GM12878 (cell line): ENCODE measurements at regions not wholly inside any gene's neighbourhood (a gene's known extent, or its start where the extent isn't known, plus 50 kb on each side); places are given as distances from the start of the nearest gene placed in this dataset.

ENCODE experiments used
- ATAC-seq: fragments of 200-7000 bp; cut with Tn5 transposase; 3 replicates; pipeline ENCODE4 v1.9.1; 2020; ENCODE audit warnings: mild to moderate bottlenecking, moderate library complexity
- BruUV-seq: library from RNA; stranded (reverse); fragments of 400-500 nt; replicated peaks from 2 replicates; lab custom pipeline; 2021; lab: Mats Ljungman, UMichigan
- CTCF ChIA-PET: fragments of 300-600 bp; sonication (Branson Sonifier 250); formaldehyde crosslinking; extraction: SDS; loops from one replicate; lab custom pipeline; 2021; ENCODE audit warnings: inconsistent platforms; lab: Yijun Ruan, JAX
- POLR2A ChIA-PET: fragments of 350-600 bp; formaldehyde crosslinking; extraction: SDS; loops from one replicate; lab custom pipeline; 2021; ENCODE audit warnings: inconsistent platforms; lab: Charles Lee
- RAD21 ChIA-PET: fragments of 300-600 bp; sonication (Branson Sonifier 250); formaldehyde crosslinking; loops from one replicate; lab custom pipeline; 2023; ENCODE audit warnings: antibody characterized with exemption; ENCODE audit not compliant: unreplicated experiment; lab: Charles Lee
- SMC1A ChIA-PET: fragments of 300-600 bp; sonication (Branson Sonifier 250); formaldehyde crosslinking; loops from one replicate; lab custom pipeline; 2023; ENCODE audit not compliant: unreplicated experiment, uncharacterized antibody; lab: Charles Lee
- DNase-seq: peaks from one replicate; pipeline ENCODE4 v3.0.0-alpha.2; 2011; ENCODE audit warnings: low read depth, low spot score
- FAIRE-seq: peaks from 3 replicates; lab custom pipeline; 2011; peaks lifted over from hg19 to GRCh38; lab: Jason Lieb, UNC
- H2AFZ ChIP-seq: 2 replicates; pipeline ENCODE4 v1.6.0; 2011; ENCODE audit warnings: low read depth, low read length, control low read depth; ENCODE audit not compliant: control insufficient read depth
- H3K27ac ChIP-seq: 2 replicates; pipeline ENCODE4 v1.5.1; 2011; ENCODE audit warnings: control low read depth; ENCODE audit not compliant: control insufficient read depth, insufficient read depth
- H3K27me3 ChIP-seq, 2 experiments: replicated peaks in 1 of 2; 2 replicates each; pipeline versions ENCODE4 v1.6.0 to v1.6.1; 2011; ENCODE audit warnings: low read length in 1 of 2; ENCODE audit not compliant: control insufficient read depth in 2 of 2, insufficient read depth in 2 of 2
- H3K36me3 ChIP-seq, 2 experiments: 2 replicates each; pipeline ENCODE4 v1.5.1; 2011; ENCODE audit warnings: low read length in 1 of 2; ENCODE audit not compliant: control insufficient read depth in 2 of 2, insufficient read depth in 2 of 2
- H3K4me1 ChIP-seq: 2 replicates; pipeline ENCODE4 v1.6.1; 2011; ENCODE audit warnings: mild to moderate bottlenecking, low read length, moderate library complexity, mixed read lengths; ENCODE audit not compliant: control insufficient read depth, insufficient read depth
- H3K4me2 ChIP-seq: 2 replicates; pipeline ENCODE4 v1.6.0; 2011; ENCODE audit warnings: control low read depth; ENCODE audit not compliant: control insufficient read depth, insufficient read depth
- H3K4me3 ChIP-seq: fragments of 200-600 bp; sonication (generic); 2 replicates; pipeline ENCODE4 v1.5.1; 2016
- H3K79me2 ChIP-seq: 2 replicates; pipeline ENCODE4 v1.6.0; 2011; ENCODE audit warnings: low read length; ENCODE audit not compliant: control insufficient read depth, insufficient read depth
- H3K9ac ChIP-seq: 2 replicates; pipeline ENCODE4 v1.8.0; 2011; ENCODE audit warnings: low read length, control low read depth, mixed read lengths; ENCODE audit not compliant: control insufficient read depth, insufficient read depth
- H3K9me3 ChIP-seq: replicated peaks from 3 replicates; pipeline ENCODE4 v1.5.1; 2011; ENCODE audit warnings: mild to moderate bottlenecking, low read length; ENCODE audit not compliant: control insufficient read depth, insufficient read depth
- H4K20me1 ChIP-seq: 2 replicates; pipeline ENCODE4 v1.6.0; 2011; ENCODE audit not compliant: control insufficient read depth, insufficient read depth
- EED ChIP-seq: sonication (generic); IDR thresholded peaks from 2 replicates; pipeline ENCODE4 v1.6.1; 2016; ENCODE audit warnings: antibody characterized with exemption, low read depth
- LARP7 ChIP-seq: fragments of 450-650 bp; IDR thresholded peaks from 2 replicates; pipeline ENCODE4 v1.6.1; 2017; ENCODE audit warnings: mild to moderate bottlenecking
- MTA3 ChIP-seq: IDR thresholded peaks from 2 replicates; pipeline ENCODE4 v1.6.1; 2012; ENCODE audit warnings: low read length, inconsistent platforms, borderline replicate concordance
- NR2F1 ChIP-seq: fragments of 450-650 bp; conservative IDR thresholded peaks from 2 replicates; pipeline ENCODE4 v1.6.1; 2017; ENCODE audit warnings: mild to moderate bottlenecking
- PAX8 ChIP-seq: fragments of 450-650 bp; IDR thresholded peaks from 2 replicates; pipeline ENCODE4 v1.6.1; 2017; ENCODE audit warnings: mild to moderate bottlenecking, moderate library complexity
- SUPT20H ChIP-seq: IDR thresholded peaks from 2 replicates; pipeline ENCODE4 v1.6.1; 2011; ENCODE audit warnings: low read depth, mild to moderate bottlenecking, low read length, moderate library complexity, borderline replicate concordance; ENCODE audit not compliant: control insufficient read depth
- WGBS: methylation state at CpG from one replicate; pipeline ENCODE4 v1.1.6; 2016; ENCODE audit warnings: low lambda C conversion rate; ENCODE audit not compliant: insufficient replicate concordance, insufficient coverage; ENCODE audit errors: missing lambda C conversion rate; 5-methylcytosine and 5-hydroxymethylcytosine counted together
- in situ Hi-C: fragments of 300-500 bp; cut with MboI; formaldehyde crosslinking; loops from 9 replicates; pipeline ENCODE4 v1.14.3; 2018; ENCODE audit warnings: mixed read lengths
- intact Hi-C: fragments of 100-400 bp; cut with micrococcal nuclease; formaldehyde crosslinking; loops from one replicate; pipeline ENCODE4 v1.14.2; 2022; ENCODE audit not compliant: unreplicated experiment
- TF ChIP-seq, protein P1 (sequence below): fragments of 450-650 bp; formaldehyde crosslinking; IDR thresholded peaks from 2 replicates; pipeline ENCODE4 v1.4.0; 2020; ENCODE audit warnings: mild to moderate bottlenecking, moderate library complexity

DNA sequence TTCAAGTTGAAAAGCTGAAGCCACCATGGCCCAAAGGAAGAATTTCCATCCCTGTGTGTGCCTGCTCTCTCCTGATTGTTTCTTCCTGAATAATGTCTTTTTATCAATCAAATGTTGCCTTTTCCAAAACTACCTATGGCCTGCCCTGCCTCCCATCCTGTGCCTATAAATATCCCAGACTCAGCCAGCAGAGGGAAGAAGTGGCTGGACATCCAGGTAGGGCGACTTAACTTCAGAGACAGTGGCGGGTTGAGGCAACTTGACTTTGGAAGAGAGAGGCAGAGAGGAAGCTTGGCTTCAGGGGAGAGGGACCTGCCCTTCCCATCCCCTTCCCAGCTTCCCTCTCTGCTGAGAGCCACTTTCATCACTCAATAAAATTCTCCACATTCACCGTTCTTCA lies 133.0 kb downstream of the LCA5 start:
- Histone ChIP-seq H3K27ac (no peak overlapping the region), H3K27me3 (no peaks in the 10 kb centered on the region), H3K9me3 (no peaks in the 10 kb centered on the region), H3K36me3 (no peaks in the 10 kb centered on the region), H3K4me1 (no peaks in the 10 kb centered on the region), H2AFZ (no peak overlapping the region), H4K20me1 (no peaks in the 10 kb centered on the region), H3K9ac (no peak overlapping the region), H3K79me2 (no peaks in the 10 kb centered on the region), H3K4me2 (no peak overlapping the region), H3K4me3 (no peak overlapping the region)
- in situ Hi-C loops = no loop called here
- FAIRE-seq (no peak), DNase-seq (no peak), ATAC-seq (no peak)
- RAD21 ChIA-PET = no interaction called here
- POLR2A ChIA-PET = no interaction called here
- intact Hi-C loops = no loop called here
- TF ChIP-seq SUPT20H = no peak
- no peak for TF ChIP-seq NR2F1
- TF ChIP-seq, protein P1, sequence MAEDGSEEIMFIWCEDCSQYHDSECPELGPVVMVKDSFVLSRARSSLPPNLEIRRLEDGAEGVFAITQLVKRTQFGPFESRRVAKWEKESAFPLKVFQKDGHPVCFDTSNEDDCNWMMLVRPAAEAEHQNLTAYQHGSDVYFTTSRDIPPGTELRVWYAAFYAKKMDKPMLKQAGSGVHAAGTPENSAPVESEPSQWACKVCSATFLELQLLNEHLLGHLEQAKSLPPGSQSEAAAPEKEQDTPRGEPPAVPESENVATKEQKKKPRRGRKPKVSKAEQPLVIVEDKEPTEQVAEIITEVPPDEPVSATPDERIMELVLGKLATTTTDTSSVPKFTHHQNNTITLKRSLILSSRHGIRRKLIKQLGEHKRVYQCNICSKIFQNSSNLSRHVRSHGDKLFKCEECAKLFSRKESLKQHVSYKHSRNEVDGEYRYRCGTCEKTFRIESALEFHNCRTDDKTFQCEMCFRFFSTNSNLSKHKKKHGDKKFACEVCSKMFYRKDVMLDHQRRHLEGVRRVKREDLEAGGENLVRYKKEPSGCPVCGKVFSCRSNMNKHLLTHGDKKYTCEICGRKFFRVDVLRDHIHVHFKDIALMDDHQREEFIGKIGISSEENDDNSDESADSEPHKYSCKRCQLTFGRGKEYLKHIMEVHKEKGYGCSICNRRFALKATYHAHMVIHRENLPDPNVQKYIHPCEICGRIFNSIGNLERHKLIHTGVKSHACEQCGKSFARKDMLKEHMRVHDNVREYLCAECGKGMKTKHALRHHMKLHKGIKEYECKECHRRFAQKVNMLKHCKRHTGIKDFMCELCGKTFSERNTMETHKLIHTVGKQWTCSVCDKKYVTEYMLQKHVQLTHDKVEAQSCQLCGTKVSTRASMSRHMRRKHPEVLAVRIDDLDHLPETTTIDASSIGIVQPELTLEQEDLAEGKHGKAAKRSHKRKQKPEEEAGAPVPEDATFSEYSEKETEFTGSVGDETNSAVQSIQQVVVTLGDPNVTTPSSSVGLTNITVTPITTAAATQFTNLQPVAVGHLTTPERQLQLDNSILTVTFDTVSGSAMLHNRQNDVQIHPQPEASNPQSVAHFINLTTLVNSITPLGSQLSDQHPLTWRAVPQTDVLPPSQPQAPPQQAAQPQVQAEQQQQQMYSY (CRISPR knock-in tag) = no peak
- TF ChIP-seq MTA3 = no peak
- no peak for TF ChIP-seq PAX8
- TF ChIP-seq EED = no peak
- TF ChIP-seq LARP7 = no peak
- BruUV-seq = no TSS peak
- WGBS = 41% methylated on average over 3 of the region's 3 CpGs
- SMC1A ChIA-PET = no interaction called here
- CTCF ChIA-PET = no interaction called here
